Heart left ventricle (tissue), 16 donors: ENCODE measurements at regions not wholly inside any gene's neighbourhood (a gene's known extent, or its start where the extent isn't known, plus 50 kb on each side); places are given as distances from the start of the nearest gene placed in this dataset.
A peak's percentile ranks its signal among the peaks of the same experiment; 100 is the strongest.

Source experiments
- ATAC-seq, 4 donors: fragments of 200-7000 bp; cut with Tn5 transposase; one replicate each; pipeline ENCODE4 v1.9.1; 2020 to 2022; ENCODE audit warnings: moderate library complexity in 4 of 4, mild to moderate bottlenecking in 3 of 4, moderate number of reproducible peaks in 1 of 4
- DNase-seq, 5 donors: peaks; one replicate each; pipeline ENCODE4 v3.0.0-alpha.2; 2020
- H3K27ac ChIP-seq, 12 donors: fragments of 200-600 bp; sonication (generic) in 4 of 12; one replicate each; pipeline versions ENCODE4 v1.5.0 to v1.8.0; 2016 to 2022; ENCODE audit warnings: mild to moderate bottlenecking in 2 of 12
- H3K27me3 ChIP-seq, 9 donors: fragments of 200-600 bp; sonication (generic) in 2 of 9; one replicate each; pipeline versions ENCODE4 v1.5.1 to v1.8.0; 2016 to 2022; ENCODE audit warnings: mild to moderate bottlenecking in 3 of 9
- H3K36me3 ChIP-seq, 9 donors: fragments of 200-600 bp; sonication (generic) in 2 of 9; one replicate each; pipeline versions ENCODE4 v1.5.0 to v1.8.0; 2018 to 2022; ENCODE audit warnings: mild to moderate bottlenecking in 2 of 9
- H3K4me1 ChIP-seq, 12 donors: fragments of 200-600 bp; sonication (generic) in 4 of 12; one replicate each; pipeline versions ENCODE4 v1.5.0 to v1.8.0; 2016 to 2022; ENCODE audit warnings: mild to moderate bottlenecking in 3 of 12
- H3K4me3 ChIP-seq, 12 donors: fragments of 200-600 bp; sonication (generic) in 4 of 12; one replicate each; pipeline versions ENCODE4 v1.5.0 to v1.8.0; 2017 to 2022; ENCODE audit warnings: mild to moderate bottlenecking in 9 of 12, moderate library complexity in 4 of 12
- H3K9me3 ChIP-seq, 12 donors: fragments of 200-600 bp; sonication (generic) in 4 of 12; one replicate each; pipeline versions ENCODE4 v1.5.0 to v1.8.0; 2016 to 2022; ENCODE audit warnings: mild to moderate bottlenecking in 1 of 12
- CTCF ChIP-seq, 12 donors: fragments of 200-600 bp; sonication (generic) in 4 of 12; IDR thresholded peaks; one replicate each; pipeline versions ENCODE4 v1.5.0 to v1.8.0; 2018 to 2022; ENCODE audit warnings: antibody characterized with exemption in 12 of 12, mild to moderate bottlenecking in 5 of 12
- POLR2A ChIP-seq, 2 donors: fragments of 450-650 bp; IDR thresholded peaks; one replicate each; pipeline ENCODE4 v1.6.1; 2017; ENCODE audit warnings: antibody characterized with exemption in 2 of 2, mild to moderate bottlenecking in 2 of 2, moderate library complexity in 2 of 2
- WGBS, 4 donors: extraction: QIAGEN DNeasy Blood & Tissue Kit in 2 of 4; methylation state at CpG; one replicate each; pipeline versions ENCODE4 v1.1.5 to v1.1.7; 2013 to 2018; 5-methylcytosine and 5-hydroxymethylcytosine counted together
- intact Hi-C, 10 donors: fragments of 100-400 bp; cut with DNase I; formaldehyde crosslinking; loops; one replicate each; pipeline versions ENCODE4 v1.11.1 to v1.14.2; 2022
- donor health status: ischemic (EF 13 %, LVEDD 7.1; RV severe dilation, severe dysfunction).
- donor health status: healthy with polysubstance abuse.
- donor health status: DM: no; HTN: yes; CAD: no.
- donor health status: DM: no; HTN: no; CAD: no.
- donor health status: ischemic (EF 25% LVEDD 6.9; RV normal size, moderate dysfunction).
- donor health status: ischemic (EF 25% LVEDD 5.7; RV mildly dilated, moderate dysfunction).
- donor health status: healthy.
- donor health status: DM: yes; HTN: yes; CAD: no.
- donor health status: ischemic (EF 35%, LVEDD 5.7; RV mildly dilated, moderate dysfunction).
- donor health status: nonischemic (EF 11% LVEDD 7.7; RV severe dilation, severe dysfunction).
- donor health status: DM: yes; HTN: yes; CAD: no.
- donor health status: PGD.
- donor health status: ischemic (EF 29% LVEDD 5.4; RV normal size, mild dysfunction).
- donor health status: nonischemic (EF 23%, LVEDD 6.1; RV moderate dilation, normal function).

- Histone ChIP-seq H3K27me3 (no peaks in the 10 kb centered on the region), H3K27ac (peak overlapping the region in 7 of 12 donors; percentile 27 to 70 (median 34)), H3K36me3 (no peaks in the 10 kb centered on the region), H3K4me1 (peaks cover 0 to 83% (median 37%) of the 10 kb centered on the region in 12 donors), H3K4me3 (no peak overlapping the region), H3K9me3 (no peaks in the 10 kb centered on the region)
- DNase-seq (no peak), ATAC-seq (no peak)
- intact Hi-C loops, result loop anchor here in 4 of 10 donors (2.0 to 10.0 kb wide), 5 partner anchors 55 to 255 kb away; partner anchors contain the start of gene THBS1 (in 1 of the 4)
- whole genome bisulfite sequencing, 4 donors, result 34 to 56% (median 38%) methylated on average over 3 of the region's 3 CpGs
- TF ChIP-seq POLR2A (IDR thresholded peaks at IDR 0.05), result no peak
These were observed 151.0 kb upstream of the THBS1 start for GRCh38 chr15:39429898-39430357.

GRCh38 chr15:39430389-39430788 is 150.5 kb upstream of the THBS1 start:
- Histone ChIP-seq H3K36me3 (no peaks in the 10 kb centered on the region), H3K27ac (peak overlapping the region in 7 of 12 donors; percentile 27 to 70 (median 34)), H3K4me1 (peaks cover 0 to 87% (median 41%) of the 10 kb centered on the region in 12 donors), H3K27me3 (no peaks in the 10 kb centered on the region), H3K4me3 (no peak overlapping the region), H3K9me3 (no peaks in the 10 kb centered on the region)
- peak in 1 of 5 donors; percentile 41 for DNase-seq
- 38 to 56% (median 48%) methylated on average over 3 of the region's 3 CpGs for WGBS, 4 donors
- peak in 2 of 4 donors; percentile 15 to 41 for ATAC-seq
- TF ChIP-seq CTCF (IDR thresholded peaks at IDR 0.05) (no peak), POLR2A (IDR thresholded peaks at IDR 0.05) (no peak)
- intact Hi-C loops, result loop anchor here in 4 of 10 donors (10.0 kb wide), 4 partner anchors 54 to 256 kb away; no protein-coding TSS in a partner anchor

GRCh38 chr15:39431376-39431775 is 149.5 kb upstream of the THBS1 start:
- no peaks in the 10 kb centered on the region for H3K9me3 ChIP-seq
- no peak for ATAC-seq
- H3K27ac ChIP-seq, result peak overlapping the region in 6 of 12 donors; percentile 7 to 75 (median 42)
- no peaks in the 10 kb centered on the region for H3K27me3 ChIP-seq
- TF ChIP-seq CTCF (IDR thresholded peaks at IDR 0.05), result no peak
- no peak for TF ChIP-seq POLR2A (IDR thresholded peaks at IDR 0.05)
- H3K4me3 ChIP-seq, result no peak overlapping the region
- H3K4me1 ChIP-seq, result peaks cover 2 to 95% (median 50%) of the 10 kb centered on the region in 12 donors
- intact Hi-C loops, result loop anchor here in 4 of 10 donors (10.0 kb wide), 4 partner anchors 53 to 257 kb away; no protein-coding TSS in a partner anchor
- no peak for DNase-seq
- H3K36me3 ChIP-seq, result no peaks in the 10 kb centered on the region
- WGBS, 4 donors, result 86 to 91% (median 88%) methylated on average over 1 of the region's 1 CpG

GRCh38 chr15:39432026-39432425 is 148.9 kb upstream of the THBS1 start:
- peaks cover 2 to 90% (median 48%) of the 10 kb centered on the region in 12 donors for H3K4me1 ChIP-seq

More at GRCh38 chr15:39432026-39432425, 148.9 kb upstream of the THBS1 start:
- H3K27me3 ChIP-seq, result no peaks in the 10 kb centered on the region
- TF ChIP-seq POLR2A (IDR thresholded peaks at IDR 0.05), result no peak
- TF ChIP-seq CTCF (IDR thresholded peaks at IDR 0.05), result no peak
- DNase-seq, result no peak
- intact Hi-C loops, result loop anchor here in 4 of 10 donors (2.0 to 10.0 kb wide), 5 partner anchors 53 to 257 kb away; no protein-coding TSS in a partner anchor
- H3K9me3 ChIP-seq, result no peaks in the 10 kb centered on the region
- peak overlapping the region in 10 of 12 donors; percentile 25 to 75 (median 62) for H3K27ac ChIP-seq
- no peak overlapping the region for H3K4me3 ChIP-seq
- 31 to 62% (median 38%) methylated on average over 1 of the region's 1 CpG for WGBS, 4 donors
- H3K36me3 ChIP-seq, result no peaks in the 10 kb centered on the region
- peak in 1 of 4 donors; percentile 3 for ATAC-seq
